Trophoblast cell (in vitro differentiated cells and primary cell): ENCODE measurements at regions not wholly inside any gene's neighbourhood (a gene's known extent, or its start where the extent isn't known, plus 50 kb on each side); places are given as distances from the start of the nearest gene placed in this dataset.

Experiments used
- DNase-seq, 2 donors: peaks; one replicate each; pipeline ENCODE4 v3.0.0-alpha.2; 2016
- H2AFZ ChIP-seq: 2 replicates; pipeline ENCODE4 v1.6.1; 2013; ENCODE audit warnings: low read length, moderate library complexity, mild to moderate bottlenecking; ENCODE audit not compliant: insufficient read depth, poor library complexity
- H2AK5ac ChIP-seq: 2 replicates; pipeline ENCODE4 v1.6.1; 2013; ENCODE audit warnings: mild to moderate bottlenecking, low read length
- H2BK120ac ChIP-seq: 2 replicates; pipeline ENCODE4 v1.6.1; 2013; ENCODE audit warnings: low read length, mild to moderate bottlenecking, moderate library complexity; ENCODE audit not compliant: insufficient read depth, poor library complexity
- H2BK12ac ChIP-seq: 2 replicates; pipeline ENCODE4 v1.6.1; 2013; ENCODE audit warnings: mild to moderate bottlenecking, low read length, moderate library complexity
- H2BK5ac ChIP-seq: 2 replicates; pipeline ENCODE4 v1.6.1; 2013; ENCODE audit warnings: low read length, low read depth, moderate library complexity, mild to moderate bottlenecking; ENCODE audit not compliant: poor library complexity
- H3K14ac ChIP-seq: 2 replicates; pipeline ENCODE4 v1.6.1; 2013; ENCODE audit warnings: mild to moderate bottlenecking, low read length
- H3K18ac ChIP-seq: 2 replicates; pipeline ENCODE4 v1.6.1; 2013; ENCODE audit warnings: mild to moderate bottlenecking, low read length
- H3K23ac ChIP-seq: 2 replicates; pipeline ENCODE4 v1.6.1; 2013; ENCODE audit warnings: low read length
- H3K27ac ChIP-seq: 2 replicates; pipeline ENCODE4 v1.5.1; 2013; ENCODE audit warnings: low read depth, mild to moderate bottlenecking, inconsistent platforms, low read length, moderate library complexity
- H3K27me3 ChIP-seq: 2 replicates; pipeline ENCODE4 v1.6.1; 2013; ENCODE audit warnings: inconsistent platforms, mild to moderate bottlenecking, low read length, moderate library complexity; ENCODE audit not compliant: insufficient read depth
- H3K36me3 ChIP-seq, 2 experiments: 1 replicate in 1 of 2; 2 replicates in 1 of 2; pipeline ENCODE4 v1.6.1; 2013; ENCODE audit warnings: low read length in 2 of 2, mild to moderate bottlenecking in 2 of 2, moderate library complexity in 1 of 2; ENCODE audit not compliant: insufficient read depth in 2 of 2, control insufficient read depth in 1 of 2
- H3K4ac ChIP-seq: 2 replicates; pipeline ENCODE4 v1.6.1; 2013; ENCODE audit warnings: low read depth, mild to moderate bottlenecking, low read length, moderate library complexity
- H3K4me1 ChIP-seq, 2 experiments: 1 replicate in 1 of 2; 2 replicates in 1 of 2; pipeline ENCODE4 v1.6.1; 2013; ENCODE audit warnings: low read length in 2 of 2, mild to moderate bottlenecking in 2 of 2, moderate library complexity in 1 of 2; ENCODE audit not compliant: insufficient read depth in 2 of 2, control insufficient read depth in 1 of 2
- H3K4me2 ChIP-seq: 2 replicates; pipeline ENCODE4 v1.6.1; 2013; ENCODE audit warnings: inconsistent platforms, mild to moderate bottlenecking, low read length, moderate library complexity
- H3K4me3 ChIP-seq: 2 replicates; pipeline ENCODE4 v1.5.1; 2013; ENCODE audit warnings: mild to moderate bottlenecking, low read depth, low read length, inconsistent platforms
- H3K79me1 ChIP-seq: one replicate; pipeline ENCODE4 v1.6.1; 2013; ENCODE audit warnings: low read length
- H3K79me2 ChIP-seq: 2 replicates; pipeline ENCODE4 v1.6.1; 2013; ENCODE audit warnings: low read length, mild to moderate bottlenecking; ENCODE audit not compliant: control insufficient read depth, insufficient read depth, poor library complexity
- H3K9ac ChIP-seq: 2 replicates; pipeline ENCODE4 v1.6.1; 2013; ENCODE audit warnings: mild to moderate bottlenecking, low read length
- H3K9me3 ChIP-seq: 2 replicates; pipeline ENCODE4 v1.6.1; 2013; ENCODE audit warnings: low read depth, mild to moderate bottlenecking, control low read depth, inconsistent platforms, low read length; ENCODE audit not compliant: insufficient read depth
- H4K12ac ChIP-seq: 2 replicates; pipeline ENCODE4 v1.6.1; 2013; ENCODE audit warnings: low read depth, mild to moderate bottlenecking, low read length, moderate library complexity
- H4K8ac ChIP-seq: 2 replicates; pipeline ENCODE4 v1.6.1; 2013; ENCODE audit warnings: low read depth, mild to moderate bottlenecking, low read length, moderate library complexity
- H4K91ac ChIP-seq: one replicate; pipeline ENCODE4 v1.6.1; 2013; ENCODE audit warnings: low read depth, mild to moderate bottlenecking, low read length, moderate library complexity
- WGBS: extraction: QIAGEN DNeasy Blood & Tissue Kit; methylation state at CpG from one replicate; pipeline ENCODE4 v1.1.7; 2013; ENCODE audit warnings: missing lambda C conversion rate; ENCODE audit not compliant: insufficient read length, insufficient coverage; ENCODE audit errors: extremely low coverage; 5-methylcytosine and 5-hydroxymethylcytosine counted together

DNA sequence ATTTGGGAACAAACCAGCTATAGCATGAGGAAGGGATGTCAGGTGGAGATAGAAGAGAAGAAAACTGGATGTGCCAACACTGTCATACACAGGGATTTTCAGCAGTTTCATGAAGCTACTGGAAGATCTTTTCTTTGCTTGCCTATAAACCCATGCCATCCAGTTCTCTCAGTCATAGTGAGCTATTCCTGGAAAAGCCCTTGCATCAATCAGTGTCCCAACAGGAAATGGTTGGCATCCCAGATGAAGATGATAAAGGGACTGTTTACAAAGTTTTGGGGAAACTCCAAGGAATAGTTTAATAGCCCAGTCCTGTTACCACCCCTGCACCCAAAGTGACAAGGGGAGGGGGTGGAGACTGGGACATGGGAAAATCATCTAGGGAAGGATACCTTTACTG lies 58.5 kb upstream of the ARGLU1 start:
- H2AK5ac ChIP-seq, result no peak overlapping the region
- no peak overlapping the region for H4K8ac ChIP-seq
- H3K79me2 ChIP-seq, result no peaks in the 10 kb centered on the region
- no peaks in the 10 kb centered on the region for H3K79me1 ChIP-seq
- no peak overlapping the region for H3K18ac ChIP-seq
- no peak overlapping the region for H3K14ac ChIP-seq
- H3K4ac ChIP-seq, result no peak overlapping the region
- H2AFZ ChIP-seq, result no peak overlapping the region
- no peak overlapping the region for H2BK12ac ChIP-seq
- DNase-seq, result no peak
- H2BK120ac ChIP-seq, result no peak overlapping the region
- no peak overlapping the region for H2BK5ac ChIP-seq
- peaks cover 1% of the 10 kb centered on the region for H3K9me3 ChIP-seq
- no peaks in the 10 kb centered on the region for H3K4me1 ChIP-seq
- no peak overlapping the region for H3K23ac ChIP-seq
- no peaks in the 10 kb centered on the region for H3K27me3 ChIP-seq
- H4K12ac ChIP-seq, result no peak overlapping the region
- no peaks in the 10 kb centered on the region for H3K36me3 ChIP-seq
- no peak overlapping the region for H4K91ac ChIP-seq
- no peak overlapping the region for H3K27ac ChIP-seq
- no peak overlapping the region for H3K9ac ChIP-seq
- H3K4me2 ChIP-seq, result no peak overlapping the region
- H3K4me3 ChIP-seq, result no peak overlapping the region

DNA sequence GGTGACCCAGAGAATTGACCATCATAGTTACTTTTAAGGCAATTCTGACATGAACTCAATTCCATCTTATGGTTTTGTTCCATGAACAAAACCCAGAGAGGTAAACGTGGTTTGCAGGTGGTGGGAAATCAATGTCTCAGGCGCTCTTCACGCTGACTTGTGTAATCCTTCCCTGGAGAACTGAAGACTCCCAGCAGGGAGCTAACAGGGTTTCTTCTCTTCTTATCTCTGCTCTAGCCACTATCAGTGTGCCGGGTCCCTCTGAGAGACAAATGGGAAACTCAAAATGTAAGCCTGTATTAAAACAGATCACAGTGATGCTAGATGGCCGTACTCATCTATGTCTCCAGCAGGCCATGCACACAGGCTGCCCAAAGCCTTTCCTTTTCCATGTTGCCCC lies 57.6 kb upstream of the ARGLU1 start:
- Histone ChIP-seq H3K27ac (no peak overlapping the region), H2BK12ac (no peak overlapping the region), H3K23ac (no peak overlapping the region), H2AFZ (no peak overlapping the region), H2BK5ac (no peak overlapping the region), H3K9me3 (peaks cover 1% of the 10 kb centered on the region), H3K4ac (no peak overlapping the region), H2BK120ac (no peak overlapping the region), H3K18ac (no peak overlapping the region), H3K14ac (no peak overlapping the region), H3K27me3 (no peaks in the 10 kb centered on the region), H4K91ac (no peak overlapping the region), H3K4me3 (no peak overlapping the region), H3K9ac (no peak overlapping the region), H3K4me2 (no peak overlapping the region), H3K79me2 (no peaks in the 10 kb centered on the region), H4K8ac (no peak overlapping the region), H3K79me1 (no peaks in the 10 kb centered on the region), H3K36me3 (no peaks in the 10 kb centered on the region), H3K4me1 (no peaks in the 10 kb centered on the region), H2AK5ac (no peak overlapping the region), H4K12ac (no peak overlapping the region)
- DNase-seq, result no peak
- WGBS, result no CpG with 5 or more reads among the region's 5 CpGs

DNA sequence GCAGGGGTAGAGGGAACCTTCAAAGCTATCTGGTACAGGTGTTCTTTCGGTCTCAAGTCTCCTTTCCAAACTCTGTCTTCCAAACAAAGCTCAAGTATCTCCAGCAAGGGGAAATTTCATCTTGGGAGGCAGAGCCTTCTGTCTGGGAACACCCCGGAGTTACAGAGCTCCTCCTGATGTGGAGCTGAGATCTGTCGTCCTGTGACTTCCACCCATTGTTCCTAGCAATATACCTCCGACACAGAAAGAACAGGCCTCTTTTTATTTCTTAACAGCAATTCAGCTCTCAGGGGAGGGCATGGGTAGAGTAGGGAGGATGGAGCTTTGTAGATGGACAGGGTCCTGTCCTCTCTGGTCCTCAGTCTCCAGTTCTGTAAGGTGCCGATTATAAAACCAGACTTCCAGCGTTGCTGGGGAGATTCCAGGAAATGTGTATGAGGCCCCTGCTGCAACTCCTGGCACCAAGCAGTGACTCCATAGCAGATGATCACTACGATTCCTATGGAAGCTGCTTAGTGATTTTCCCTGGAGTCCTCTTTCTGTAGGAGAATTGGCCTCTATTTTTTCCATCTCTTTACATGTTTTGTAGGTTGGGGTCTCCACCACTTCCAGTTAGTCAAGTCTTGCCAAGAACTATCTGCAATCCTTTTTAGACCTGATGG lies 56.0 kb upstream of the ARGLU1 start:
- peaks cover 3% of the 10 kb centered on the region in 2 experiments for H3K4me1 ChIP-seq
- no peak overlapping the region for H3K4ac ChIP-seq
- no peak overlapping the region for H2BK12ac ChIP-seq

DNA sequence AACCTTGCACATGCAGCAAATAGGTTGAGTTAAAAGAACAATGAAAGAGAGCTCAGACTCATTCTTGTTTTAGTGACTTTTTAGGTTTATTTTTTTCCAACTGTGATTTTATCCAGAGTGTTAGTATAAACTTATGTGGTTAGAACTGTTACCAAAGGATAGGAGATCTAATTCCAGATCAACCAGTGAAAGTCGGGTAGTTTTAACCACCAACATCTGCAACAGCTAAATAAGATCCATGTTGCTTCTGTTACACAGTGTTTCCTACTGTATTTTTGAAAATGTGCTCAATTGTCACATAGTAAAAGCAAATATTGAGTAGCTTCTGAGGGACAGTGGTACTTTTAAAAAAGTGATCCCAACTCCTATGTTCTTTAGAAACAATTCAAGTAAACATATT lies 53.9 kb upstream of the ARGLU1 start:
- H3K9ac ChIP-seq, result no peak overlapping the region

More for the DNA sequence above, 56.0 kb upstream of the ARGLU1 start:
- no peak overlapping the region for H3K18ac ChIP-seq
- no peak overlapping the region for H4K8ac ChIP-seq
- H2BK120ac ChIP-seq, result no peak overlapping the region
- no peak overlapping the region for H3K23ac ChIP-seq
- H4K91ac ChIP-seq, result no peak overlapping the region
- no peaks in the 10 kb centered on the region for H3K36me3 ChIP-seq
- H3K14ac ChIP-seq, result no peak overlapping the region
- no peak overlapping the region for H3K4me3 ChIP-seq
- no peak overlapping the region for H3K27ac ChIP-seq
- no CpG with 5 or more reads among the region's 7 CpGs for WGBS
- H3K27me3 ChIP-seq, result no peaks in the 10 kb centered on the region
- H3K79me1 ChIP-seq, result no peaks in the 10 kb centered on the region
- H3K9ac ChIP-seq, result no peak overlapping the region
- H2BK5ac ChIP-seq, result no peak overlapping the region
- no peak for DNase-seq
- no peaks in the 10 kb centered on the region for H3K79me2 ChIP-seq
- no peak overlapping the region for H2AFZ ChIP-seq
- no peak overlapping the region for H2AK5ac ChIP-seq
- peaks cover 1% of the 10 kb centered on the region for H3K9me3 ChIP-seq
- H4K12ac ChIP-seq, result no peak overlapping the region
- no peak overlapping the region for H3K4me2 ChIP-seq

More for the DNA sequence above, 53.9 kb upstream of the ARGLU1 start:
- no peaks in the 10 kb centered on the region for H3K79me2 ChIP-seq
- no peak overlapping the region for H2AFZ ChIP-seq
- peaks cover 2% of the 10 kb centered on the region for H3K9me3 ChIP-seq
- no peak overlapping the region for H2BK12ac ChIP-seq
- H3K79me1 ChIP-seq, result no peaks in the 10 kb centered on the region
- no peak overlapping the region for H4K12ac ChIP-seq
- WGBS, result no CpG with 5 or more reads among the region's 1 CpG
- H3K4me1 ChIP-seq, result peaks cover 3 to 9% of the 10 kb centered on the region in 2 experiments
- no peaks in the 10 kb centered on the region for H3K36me3 ChIP-seq
- H4K91ac ChIP-seq, result no peak overlapping the region
- no peak overlapping the region for H3K4ac ChIP-seq
- no peak overlapping the region for H3K4me3 ChIP-seq
- H3K14ac ChIP-seq, result no peak overlapping the region
- no peak overlapping the region for H2AK5ac ChIP-seq
- no peak overlapping the region for H3K18ac ChIP-seq
- H3K27me3 ChIP-seq, result no peaks in the 10 kb centered on the region
- no peak for DNase-seq
- no peak overlapping the region for H2BK5ac ChIP-seq
- H3K23ac ChIP-seq, result no peak overlapping the region
- no peak overlapping the region for H2BK120ac ChIP-seq
- no peak overlapping the region for H3K27ac ChIP-seq
- no peak overlapping the region for H3K4me2 ChIP-seq
- no peak overlapping the region for H4K8ac ChIP-seq
